COR-L47 (cell line): ENCODE measurements at regions not wholly inside any gene's neighbourhood (a gene's known extent, or its start where the extent isn't known, plus 50 kb on each side); places are given as distances from the start of the nearest gene placed in this dataset.

Source experiments
- DNase-seq: peaks from one replicate; lab custom pipeline; 2025; lab: John Stamatoyannopoulos, UW

GRCh38 chr15:81865850-81866537, 179.8 kb downstream of the MEX3B start:
- no peak for DNase-seq

- no peak for DNase-seq
Observed at GRCh38 chr15:81863162-81863561, 182.7 kb downstream of the MEX3B start.

GRCh38 chr15:81859737-81860516, 185.9 kb downstream of the MEX3B start:
- DNase-seq: peak; percentile 80

- no peak for DNase-seq
Observed at GRCh38 chr15:81858586-81858985, 187.2 kb downstream of the MEX3B start.

GRCh38 chr15:81858136-81858535, 187.7 kb downstream of the MEX3B start:
- DNase-seq: no peak

GRCh38 chr15:81856634-81857026, 189.2 kb downstream of the MEX3B start:
- no peak for DNase-seq

GRCh38 chr15:81856001-81856633, 189.7 kb downstream of the MEX3B start:
- no peak for DNase-seq

- DNase-seq: no peak
Observed at GRCh38 chr15:81853150-81853748, 192.6 kb downstream of the MEX3B start.

GRCh38 chr15:81852411-81853149, 193.2 kb downstream of the MEX3B start:
- no peak for DNase-seq

- DNase-seq: no peak
Observed at GRCh38 chr15:81851757-81852156, 194.1 kb downstream of the MEX3B start.

GRCh38 chr15:81851325-81851724, 194.5 kb downstream of the MEX3B start:
- no peak for DNase-seq

- no peak for DNase-seq
Observed at GRCh38 chr15:81849289-81849688, 196.5 kb downstream of the MEX3B start.

GRCh38 chr15:81848701-81849100, 197.1 kb downstream of the MEX3B start:
- no peak for DNase-seq

- no peak for DNase-seq
Observed at GRCh38 chr15:81843757-81844407, 201.9 kb downstream of the MEX3B start.

GRCh38 chr15:81843226-81843625, 202.6 kb downstream of the MEX3B start:
- no peak for DNase-seq

- DNase-seq: no peak
Observed at GRCh38 chr15:81839387-81839786, 206.4 kb downstream of the MEX3B start.

GRCh38 chr15:81835731-81836130, 210.1 kb downstream of the MEX3B start:
- DNase-seq: no peak

- no peak for DNase-seq
Observed at GRCh38 chr15:81830520-81830919, 215.3 kb downstream of the MEX3B start.

- no peak for DNase-seq
Observed at GRCh38 chr15:81829918-81830317, 215.9 kb downstream of the MEX3B start.

- no peak for DNase-seq
Observed at GRCh38 chr15:81828135-81828534, 217.7 kb downstream of the MEX3B start.

GRCh38 chr15:81825136-81825535, 220.7 kb downstream of the MEX3B start:
- peak; percentile 2 for DNase-seq
